SK-N-DZ (cell line): ENCODE measurements at regions not wholly inside any gene's neighbourhood (a gene's known extent, or its start where the extent isn't known, plus 50 kb on each side); places are given as distances from the start of the nearest gene placed in this dataset.
"Not testable (repeated sequence)": the region's sequence is repeated elsewhere in the genome, so short reads cannot be mapped to it uniquely, and the experiment has no call there.

Experiments used
- DNase-seq: peaks from one replicate; pipeline ENCODE4 v3.0.0-alpha.2; 2015; ENCODE audit warnings: low spot score

- not testable (repeated sequence) for DNase-seq
Observed at GRCh38 chr5:92216852-92217251, 833.7 kb upstream of the ARRDC3 start.

- DNase-seq = no peak
Observed at GRCh38 chr5:92215116-92215515, 832.0 kb upstream of the ARRDC3 start.

- DNase-seq = no peak
Observed at GRCh38 chr5:92208265-92208664, 825.1 kb upstream of the ARRDC3 start.

GRCh38 chr5:92207151-92207550 lies 824.0 kb upstream of the ARRDC3 start:
- DNase-seq = no peak

GRCh38 chr5:92206681-92207080 lies 823.6 kb upstream of the ARRDC3 start:
- DNase-seq = no peak

- not testable (repeated sequence) for DNase-seq
Observed at GRCh38 chr5:92199035-92199434, 815.9 kb upstream of the ARRDC3 start.

- no peak for DNase-seq
Observed at GRCh38 chr5:92181656-92182055, 798.5 kb upstream of the ARRDC3 start.

GRCh38 chr5:92180391-92180790 lies 797.3 kb upstream of the ARRDC3 start:
- no peak for DNase-seq

- no peak for DNase-seq
Observed at GRCh38 chr5:92179651-92180050, 796.5 kb upstream of the ARRDC3 start.

- no peak for DNase-seq
Observed at GRCh38 chr5:92177926-92178487, 794.9 kb upstream of the ARRDC3 start.

- no peak for DNase-seq
Observed at GRCh38 chr5:92163906-92164305, 780.8 kb upstream of the ARRDC3 start.

GRCh38 chr5:92147798-92148197 lies 764.7 kb upstream of the ARRDC3 start:
- DNase-seq = no peak

GRCh38 chr5:92147266-92147665 lies 764.1 kb upstream of the ARRDC3 start:
- DNase-seq = no peak

GRCh38 chr5:92145852-92146251 lies 762.7 kb upstream of the ARRDC3 start:
- no peak for DNase-seq

GRCh38 chr5:92144824-92145223 lies 761.7 kb upstream of the ARRDC3 start:
- DNase-seq = no peak

GRCh38 chr5:92132294-92132908 lies 749.3 kb upstream of the ARRDC3 start:
- not testable (repeated sequence) for DNase-seq

GRCh38 chr5:92126182-92126581 lies 743.1 kb upstream of the ARRDC3 start:
- DNase-seq = no peak

GRCh38 chr5:92119110-92119509 lies 736.0 kb upstream of the ARRDC3 start:
- DNase-seq = no peak

GRCh38 chr5:92106808-92107207 lies 723.7 kb upstream of the ARRDC3 start:
- DNase-seq = no peak

GRCh38 chr5:92104126-92104525 lies 721.0 kb upstream of the ARRDC3 start:
- no peak for DNase-seq

- no peak for DNase-seq
Observed at GRCh38 chr5:92102313-92102712, 719.2 kb upstream of the ARRDC3 start.

GRCh38 chr5:92092239-92092638 lies 709.1 kb upstream of the ARRDC3 start:
- DNase-seq = no peak

- no peak for DNase-seq
Observed at GRCh38 chr5:92086059-92086811, 703.1 kb upstream of the ARRDC3 start.
